H1 (cell line): ENCODE measurements at regions not wholly inside any gene's neighbourhood (a gene's known extent, or its start where the extent isn't known, plus 50 kb on each side); places are given as distances from the start of the nearest gene placed in this dataset.

ENCODE experiments used
- CTCF ChIA-PET: fragments of 300-600 bp; sonication (Branson Sonifier 250); formaldehyde crosslinking; loops from one replicate; lab custom pipeline; 2021; ENCODE audit not compliant: partially characterized antibody; lab: Charles Lee
- POLR2A ChIA-PET: fragments of 300-600 bp; sonication (Branson Sonifier 250); formaldehyde crosslinking; loops from one replicate; lab custom pipeline; 2021; ENCODE audit warnings: inconsistent platforms; ENCODE audit not compliant: partially characterized antibody; lab: Charles Lee
- DNase-seq, 2 experiments: peaks; one replicate each; pipeline versions ENCODE4 v3.0.0 to v3.0.0-alpha.2; 2010 to 2022; ENCODE audit warnings: low spot score in 2 of 2, low read depth in 1 of 2, mixed read lengths in 1 of 2
- FAIRE-seq: peaks from 2 replicates; lab custom pipeline; 2011; peaks lifted over from hg19 to GRCh38; lab: Jason Lieb, UNC
- H2AFZ ChIP-seq: 2 replicates; pipeline ENCODE4 v1.8.1; 2012; ENCODE audit warnings: low read length, inconsistent platforms
- H2AK5ac ChIP-seq: 2 replicates; pipeline ENCODE4 v1.6.1; 2013; ENCODE audit warnings: low read depth, low read length
- H2BK120ac ChIP-seq: replicated peaks from 2 replicates; pipeline ENCODE3; 2013; ENCODE audit warnings: low read depth, low read length, inconsistent platforms
- H2BK12ac ChIP-seq: 2 replicates; pipeline ENCODE4 v1.6.1; 2013; ENCODE audit warnings: low read depth, low read length
- H2BK15ac ChIP-seq: 2 replicates; pipeline ENCODE4 v1.6.1; 2013; ENCODE audit warnings: low read length
- H2BK20ac ChIP-seq: 2 replicates; pipeline ENCODE4 v1.6.1; 2013; ENCODE audit warnings: low read length
- H2BK5ac ChIP-seq: 2 replicates; pipeline ENCODE4 v1.6.1; 2013; ENCODE audit warnings: low read depth, low read length
- H3K14ac ChIP-seq: 2 replicates; pipeline ENCODE4 v1.6.1; 2013; ENCODE audit warnings: inconsistent platforms; ENCODE audit not compliant: insufficient read length
- H3K18ac ChIP-seq: 2 replicates; pipeline ENCODE4 v1.6.1; 2013; ENCODE audit warnings: low read length; ENCODE audit errors: extremely low read depth
- H3K23ac ChIP-seq: 2 replicates; pipeline ENCODE4 v1.6.1; 2013; ENCODE audit warnings: inconsistent platforms; ENCODE audit not compliant: insufficient read length
- H3K23me2 ChIP-seq: 2 replicates; pipeline ENCODE4 v1.6.1; 2013; ENCODE audit warnings: low read depth, low read length
- H3K27ac ChIP-seq: 2 replicates; pipeline ENCODE4 v1.6.1; 2011; ENCODE audit warnings: low read depth, low read length, inconsistent platforms
- H3K27me3 ChIP-seq, 4 experiments: replicated peaks in 1 of 4; 1 replicate in 1 of 4; 2 replicates in 3 of 4; pipeline versions ENCODE4 v1.6.1 to v1.8.1; 2011 to 2013; ENCODE audit warnings: low read length in 3 of 4, mild to moderate bottlenecking in 3 of 4, inconsistent platforms in 2 of 4, mixed read lengths in 2 of 4, moderate library complexity in 1 of 4; ENCODE audit not compliant: control insufficient read depth in 3 of 4, insufficient read depth in 3 of 4; ENCODE audit errors: extremely low read depth in 1 of 4
- H3K36me3 ChIP-seq, 4 experiments: 2 replicates each; pipeline versions ENCODE4 v1.6.1 to v1.8.1; 2011 to 2013; ENCODE audit warnings: mild to moderate bottlenecking in 4 of 4, low read length in 3 of 4, moderate library complexity in 2 of 4, control low read depth in 1 of 4, inconsistent platforms in 1 of 4; ENCODE audit not compliant: insufficient read depth in 4 of 4, control insufficient read depth in 2 of 4
- H3K4ac ChIP-seq: replicated peaks from 2 replicates; pipeline ENCODE3; 2013; ENCODE audit warnings: low read length, low read depth, mixed read lengths, inconsistent platforms; ENCODE audit not compliant: insufficient read length
- H3K4me1 ChIP-seq, 4 experiments: replicated peaks in 1 of 4; 1 replicate in 1 of 4; 2 replicates in 3 of 4; pipeline versions ENCODE4 v1.6.1 to v1.8.1; 2011 to 2013; ENCODE audit warnings: low read length in 3 of 4, inconsistent platforms in 2 of 4, mixed read lengths in 1 of 4; ENCODE audit not compliant: insufficient read depth in 4 of 4, control insufficient read depth in 3 of 4
- H3K4me2 ChIP-seq, 2 experiments: 2 replicates each; pipeline versions ENCODE4 v1.6.1 to v1.8.1; 2011 to 2013; ENCODE audit warnings: low read depth in 2 of 2, low read length in 2 of 2, control low read depth in 1 of 2, inconsistent platforms in 1 of 2, mild to moderate bottlenecking in 1 of 2; ENCODE audit not compliant: insufficient read depth in 1 of 2
- H3K4me3 ChIP-seq, 4 experiments: fragments of 200-600, 300-600 bp in 1 of 4; sonication (generic), shearing (Covaris generic), sonication (Bioruptor Twin) in 1 of 4; 2 replicates each; pipeline versions ENCODE4 v1.5.1 to v1.8.1; 2011 to 2016; ENCODE audit warnings: low read length in 4 of 4, low read depth in 3 of 4, control low read depth in 2 of 4, inconsistent platforms in 2 of 4, mild to moderate bottlenecking in 2 of 4, mixed read lengths in 1 of 4, moderate library complexity in 1 of 4; ENCODE audit not compliant: insufficient read depth in 2 of 4; ENCODE audit errors: extremely low read depth in 1 of 4
- H3K56ac ChIP-seq: replicated peaks from 2 replicates; pipeline ENCODE3; 2013; ENCODE audit warnings: low read depth, mild to moderate bottlenecking, mixed read lengths, low read length, inconsistent platforms; ENCODE audit not compliant: insufficient read length
- H3K79me1 ChIP-seq: 2 replicates; pipeline ENCODE4 v1.6.1; 2013; ENCODE audit warnings: low read depth, low read length, control low read depth
- H3K79me2 ChIP-seq, 2 experiments: 2 replicates each; pipeline versions ENCODE4 v1.6.1 to v1.8.1; 2012 to 2013; ENCODE audit warnings: low read length in 2 of 2, mild to moderate bottlenecking in 2 of 2, inconsistent platforms in 1 of 2; ENCODE audit not compliant: insufficient read depth in 2 of 2, control insufficient read depth in 1 of 2
- H3K9ac ChIP-seq, 4 experiments: replicated peaks in 1 of 4; 1 replicate in 1 of 4; 2 replicates in 3 of 4; pipeline versions ENCODE4 v1.6.1 to v1.8.1; 2011 to 2013; ENCODE audit warnings: low read depth in 3 of 4, low read length in 3 of 4, control low read depth in 2 of 4, mild to moderate bottlenecking in 2 of 4, moderate library complexity in 2 of 4, inconsistent platforms in 1 of 4; ENCODE audit errors: extremely low read depth in 1 of 4
- H3K9me3 ChIP-seq, 2 experiments: 2 replicates each; pipeline versions ENCODE4 v1.6.1 to v1.8.1; 2012 to 2013; ENCODE audit warnings: mild to moderate bottlenecking in 2 of 2, moderate library complexity in 2 of 2, control low read depth in 1 of 2, inconsistent platforms in 1 of 2, low read depth in 1 of 2, low read length in 1 of 2, mixed read lengths in 1 of 2; ENCODE audit not compliant: insufficient read depth in 2 of 2
- H4K20me1 ChIP-seq, 2 experiments: replicated peaks in 1 of 2; 2 replicates each; pipeline versions ENCODE3 to v1.8.1; 2011 to 2013; ENCODE audit warnings: inconsistent platforms in 2 of 2, low read length in 2 of 2, mild to moderate bottlenecking in 1 of 2; ENCODE audit not compliant: insufficient read depth in 2 of 2, control insufficient read depth in 1 of 2
- H4K5ac ChIP-seq: 2 replicates; pipeline ENCODE4 v1.6.1; 2013; ENCODE audit warnings: low read length, low read depth, mixed read lengths, inconsistent platforms; ENCODE audit not compliant: insufficient read length
- H4K8ac ChIP-seq: 2 replicates; pipeline ENCODE4 v1.8.0; 2013; ENCODE audit warnings: mild to moderate bottlenecking, moderate library complexity, low read length, inconsistent platforms; ENCODE audit not compliant: insufficient read depth; ENCODE audit errors: extremely low read depth
- H4K91ac ChIP-seq: replicated peaks from 2 replicates; pipeline ENCODE3; 2013; ENCODE audit warnings: low read length, mixed read lengths, inconsistent platforms; ENCODE audit not compliant: insufficient read length
- CBX8 ChIP-seq: fragments of 300-800, 300-1000 bp; sonication (generic); IDR thresholded peaks from 2 replicates; pipeline ENCODE4 v1.7.1; 2016; ENCODE audit warnings: low read depth, low read length, borderline replicate concordance
- CTBP2 ChIP-seq: IDR thresholded peaks from 2 replicates; pipeline ENCODE4 v1.7.0; 2011; ENCODE audit warnings: borderline replicate concordance, mild to moderate bottlenecking, moderate library complexity, mixed read lengths, low read length; ENCODE audit not compliant: insufficient read depth, insufficient read length
- HDAC2 ChIP-seq, 2 experiments: fragments of 300-600 bp in 1 of 2; sonication (generic) in 1 of 2; IDR thresholded peaks; 2 replicates each; pipeline ENCODE4 v1.6.1; 2011 to 2012; ENCODE audit warnings: low read depth in 2 of 2, low read length in 2 of 2, mild to moderate bottlenecking in 2 of 2, moderate library complexity in 2 of 2, borderline replicate concordance in 1 of 2, inconsistent platforms in 1 of 2
- PHF8 ChIP-seq: fragments of 200-600 bp; sonication (generic); conservative IDR thresholded peaks from 2 replicates; pipeline ENCODE4 v1.7.1; 2012; ENCODE audit warnings: low read depth, mild to moderate bottlenecking, inconsistent platforms, low read length, moderate library complexity
- POLR2AphosphoS5 ChIP-seq: IDR thresholded peaks from 2 replicates; pipeline ENCODE4 v1.6.1; 2011; ENCODE audit warnings: low read depth, low read length
- POU5F1 ChIP-seq: IDR thresholded peaks from 2 replicates; pipeline ENCODE4 v1.6.1; 2011; ENCODE audit warnings: low read depth, mild to moderate bottlenecking, low read length, moderate library complexity
- RAD21 ChIP-seq, 2 experiments: IDR thresholded peaks in 1 of 2; conservative IDR thresholded peaks in 1 of 2; 2 replicates each; pipeline ENCODE4 v1.6.1; 2011; ENCODE audit warnings: low read depth in 2 of 2, low read length in 2 of 2, improper control_type of control experiment in 1 of 2, inconsistent platforms in 1 of 2, mild to moderate bottlenecking in 1 of 2, moderate library complexity in 1 of 2
- RXRA ChIP-seq: IDR thresholded peaks from 2 replicates; pipeline ENCODE4 v1.6.1; 2011; ENCODE audit warnings: low read depth, mild to moderate bottlenecking, low read length, moderate library complexity; ENCODE audit not compliant: insufficient read depth
- SAP30 ChIP-seq: fragments of 300-600 bp; sonication (generic); IDR thresholded peaks from 2 replicates; pipeline ENCODE4 v1.7.1; 2012; ENCODE audit warnings: low read length, moderate library complexity, mild to moderate bottlenecking, inconsistent platforms; ENCODE audit not compliant: insufficient read depth, insufficient replicate concordance
- SIRT6 ChIP-seq: IDR thresholded peaks from one replicate; pipeline ENCODE4 v1.7.1; 2012; ENCODE audit warnings: low read length, inconsistent platforms
- SP2 ChIP-seq: IDR thresholded peaks from 2 replicates; pipeline ENCODE4 v1.6.1; 2012; ENCODE audit warnings: mild to moderate bottlenecking, low read length, inconsistent platforms
- TBP ChIP-seq: IDR thresholded peaks from 2 replicates; pipeline ENCODE4 v1.6.1; 2011; ENCODE audit warnings: low read depth, low read length, improper control_type of control experiment
- ZNF274 ChIP-seq: IDR thresholded peaks from 2 replicates; pipeline ENCODE4 v1.7.0; 2012; ENCODE audit warnings: low read length, borderline replicate concordance; ENCODE audit errors: extremely low read depth
- WGBS, 2 experiments: shearing (Covaris generic) in 1 of 2; methylation state at CpG; one replicate each; pipeline versions ENCODE4 v1.1.6 to v1.1.7; 2013 to 2015; ENCODE audit warnings: low lambda C conversion rate in 2 of 2, mixed read lengths in 2 of 2, inconsistent platforms in 1 of 2, low coverage in 1 of 2, missing lambda C conversion rate in 1 of 2; ENCODE audit not compliant: insufficient replicate concordance in 2 of 2, insufficient coverage in 1 of 2, insufficient read length in 1 of 2; ENCODE audit errors: extremely low coverage in 1 of 2, missing lambda C conversion rate in 1 of 2; 5-methylcytosine and 5-hydroxymethylcytosine counted together
- TF ChIP-seq, protein P1 (sequence below): IDR thresholded peaks from 2 replicates; pipeline ENCODE4 v1.6.1; 2012; ENCODE audit warnings: inconsistent platforms

DNA sequence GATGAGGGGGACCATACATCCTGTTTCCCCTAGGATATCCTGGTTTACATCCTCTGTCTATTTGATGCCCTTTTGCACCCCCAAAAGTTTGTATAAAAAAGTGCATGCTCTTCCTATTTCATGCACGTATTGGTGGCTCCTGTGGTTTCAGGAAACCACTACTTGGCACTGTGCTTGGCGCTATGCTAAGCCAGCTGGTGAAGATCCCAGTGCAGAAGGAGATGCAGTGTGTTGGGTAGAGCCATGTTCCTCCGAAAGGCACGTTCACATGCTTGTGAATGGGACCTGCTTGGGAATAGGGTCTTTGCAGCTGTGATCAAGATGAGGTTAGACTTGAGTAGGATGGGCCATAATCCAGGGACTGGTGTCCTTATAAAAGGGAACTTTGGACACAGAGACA, 419.7 kb downstream of the GALR1 start:
- Histone ChIP-seq H2AK5ac (no peak overlapping the region), H3K4me2 (no peak overlapping the region), H3K9ac (no peak overlapping the region), H3K23me2 (no peaks in the 10 kb centered on the region), H3K4me1 (peaks cover 0 to 3% (median 2%) of the 10 kb centered on the region in 4 experiments; a peak in 3 of 7 replicates), H3K79me1 (no peaks in the 10 kb centered on the region), H3K27me3 (no peaks in the 10 kb centered on the region), H2BK20ac (no peak overlapping the region), H3K23ac (no peak overlapping the region), H2AFZ (no peak overlapping the region), H4K91ac (no peak overlapping the region), H2BK120ac (no peak overlapping the region), H3K4me3 (no peak overlapping the region), H3K18ac (no peak overlapping the region), H4K5ac (no peak overlapping the region), H3K36me3 (no peaks in the 10 kb centered on the region), H3K9me3 (no peaks in the 10 kb centered on the region), H2BK15ac (no peak overlapping the region), H4K20me1 (no peaks in the 10 kb centered on the region), H3K14ac (no peak overlapping the region), H2BK12ac (no peak overlapping the region), H3K27ac (no peak overlapping the region), H3K56ac (no peak overlapping the region), H3K79me2 (no peaks in the 10 kb centered on the region), H2BK5ac (no peak overlapping the region), H3K4ac (no peak overlapping the region), H4K8ac (no peak overlapping the region)
- no peak for DNase-seq
- WGBS, 2 experiments = 96% methylated on average over 4 of the region's 4 CpGs; no CpG with 5 or more reads in 1 of the 2 experiments
- ChIA-PET POLR2A (no interaction called here), CTCF (interaction anchor here (0.5 kb wide), 1 partner anchor 14 kb away, joined by 3 read pairs; no protein-coding TSS in a partner anchor)
- no peak for FAIRE-seq
- TF ChIP-seq POLR2AphosphoS5 (no peak), RXRA (no peak), ZNF274 (no peak), SIRT6 (no peak), RAD21 (IDR thresholded peaks at IDR 0.05 in 1 of 2, conservative IDR thresholded peaks at IDR 0.05 in 1 of 2; ENCODE audit: low read depth in 2 of 2, low read length in 2 of 2) (no peak), SAP30 (no peak), SP2 (no peak), CTBP2 (no peak), CBX8 (no peak), PHF8 (no peak), POU5F1 (no peak), HDAC2 (IDR thresholded peaks at IDR 0.05; ENCODE audit: borderline replicate concordance in 1 of 2, low read depth in 2 of 2, low read length in 2 of 2) (no peak), TBP (no peak)
- TF ChIP-seq, protein P1, sequence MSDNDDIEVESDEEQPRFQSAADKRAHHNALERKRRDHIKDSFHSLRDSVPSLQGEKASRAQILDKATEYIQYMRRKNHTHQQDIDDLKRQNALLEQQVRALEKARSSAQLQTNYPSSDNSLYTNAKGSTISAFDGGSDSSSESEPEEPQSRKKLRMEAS = no peak
